B cell (primary cell): ENCODE measurements at regions not wholly inside any gene's neighbourhood (a gene's known extent, or its start where the extent isn't known, plus 50 kb on each side); places are given as distances from the start of the nearest gene placed in this dataset.

Source experiments
- ATAC-seq: fragments of 200-7000 bp; cut with Tn5 transposase; one replicate; pipeline ENCODE4 v1.10.0; 2021; ENCODE audit warnings: low read depth, mild to moderate bottlenecking, moderate number of reproducible peaks, moderate library complexity
- CTCF ChIA-PET: fragments of 350-600 bp; sonication (Branson Sonifier 250); formaldehyde crosslinking; loops from one replicate; lab custom pipeline; 2021; ENCODE audit warnings: antibody characterized with exemption, inconsistent platforms; lab: Charles Lee
- POLR2A ChIA-PET: fragments of 350-600 bp; sonication (Branson Sonifier 250); formaldehyde crosslinking; loops from one replicate; lab custom pipeline; 2021; ENCODE audit warnings: antibody characterized with exemption; lab: Charles Lee
- DNase-seq: peaks from one replicate; pipeline ENCODE4 v3.0.0; 2013
- H2AFZ ChIP-seq: 2 replicates; pipeline ENCODE4 v1.6.1; 2012; ENCODE audit warnings: mild to moderate bottlenecking, low read depth, low read length; ENCODE audit not compliant: insufficient read depth, poor library complexity, severe bottlenecking
- H3K27ac ChIP-seq, 2 donors: 1 replicate in 1 of 2; 2 replicates in 1 of 2; pipeline ENCODE4 v1.5.1; 2012 to 2013; ENCODE audit warnings: low read length in 2 of 2, mild to moderate bottlenecking in 2 of 2, moderate library complexity in 1 of 2
- H3K27me3 ChIP-seq, 4 experiments: fragments of 200-600 bp in 1 of 4; sonication (generic) in 1 of 4; replicated peaks in 1 of 4; 1 replicate in 2 of 4; 2 replicates in 2 of 4; pipeline versions ENCODE4 v1.6.1 to v1.7.0; 2013 to 2016; ENCODE audit warnings: low read length in 3 of 4, mild to moderate bottlenecking in 2 of 4, mixed read lengths in 1 of 4, moderate library complexity in 1 of 4; ENCODE audit not compliant: insufficient read depth in 4 of 4, control insufficient read depth in 3 of 4; ENCODE audit errors: control extremely low read depth in 1 of 4
- H3K36me3 ChIP-seq, 2 experiments: replicated peaks in 1 of 2; 1 replicate in 1 of 2; 2 replicates in 1 of 2; pipeline versions ENCODE4 v1.6.1 to v1.7.1; 2013; ENCODE audit warnings: low read length in 1 of 2; ENCODE audit not compliant: insufficient read depth in 2 of 2, control insufficient read depth in 1 of 2; ENCODE audit errors: control extremely low read depth in 1 of 2, extremely low read depth in 1 of 2
- H3K4me1 ChIP-seq, 2 donors: fragments of 200-600 bp in 1 of 2; sonication (generic) in 1 of 2; 1 replicate in 1 of 2; 2 replicates in 1 of 2; pipeline versions ENCODE4 v1.5.1 to v1.6.1; 2013 to 2017; ENCODE audit warnings: low read length in 2 of 2; ENCODE audit not compliant: control insufficient read depth in 2 of 2, insufficient read depth in 2 of 2
- H3K4me2 ChIP-seq: replicated peaks from 2 replicates; pipeline ENCODE3; 2012; ENCODE audit warnings: mild to moderate bottlenecking, low read depth, low read length; ENCODE audit not compliant: poor library complexity, severe bottlenecking
- H3K4me3 ChIP-seq, 5 experiments: fragments of 200-600 bp in 1 of 5; sonication (generic) in 1 of 5; 1 replicate in 3 of 5; 2 replicates in 2 of 5; pipeline versions ENCODE4 v1.5.1 to v1.7.0; 2011 to 2016; ENCODE audit warnings: low read length in 4 of 5, mild to moderate bottlenecking in 4 of 5, low read depth in 2 of 5, control low read depth in 1 of 5, moderate library complexity in 1 of 5; ENCODE audit not compliant: insufficient read depth in 1 of 5; ENCODE audit errors: control extremely low read depth in 1 of 5, extremely low read depth in 1 of 5
- H3K79me2 ChIP-seq: fragments of 200-600 bp; sonication (generic); one replicate; pipeline ENCODE4 v1.6.0; 2016; ENCODE audit warnings: low read length; ENCODE audit not compliant: control insufficient read depth, insufficient read depth
- H3K9ac ChIP-seq: fragments of 200-600 bp; sonication (generic); 2 replicates; pipeline ENCODE4 v1.6.1; 2017; ENCODE audit warnings: mild to moderate bottlenecking, low read length, moderate library complexity
- H3K9me3 ChIP-seq, 3 donors: one replicate each; pipeline versions ENCODE4 v1.6.1 to v1.7.1; 2013; ENCODE audit warnings: low read length in 2 of 3; ENCODE audit not compliant: control insufficient read depth in 2 of 3, insufficient read depth in 1 of 3; ENCODE audit errors: control extremely low read depth in 1 of 3
- H4K20me1 ChIP-seq: 2 replicates; pipeline ENCODE4 v1.6.0; 2012; ENCODE audit warnings: mild to moderate bottlenecking, low read length; ENCODE audit not compliant: insufficient read depth, control insufficient read depth, poor library complexity, severe bottlenecking
- H3K27ac Mint-ChIP-seq: one replicate; pipeline ENCODE4 v1.8.0; 2021; ENCODE audit warnings: mixed read lengths
- H3K27me3 Mint-ChIP-seq: one replicate; pipeline ENCODE4 v1.8.0; 2021; ENCODE audit warnings: mixed read lengths
- H3K4me1 Mint-ChIP-seq: one replicate; pipeline ENCODE4 v1.8.0; 2021; ENCODE audit warnings: mixed read lengths
- H3K4me3 Mint-ChIP-seq: one replicate; pipeline ENCODE4 v1.8.0; 2021; ENCODE audit warnings: mixed read lengths
- H3K9me3 Mint-ChIP-seq: one replicate; pipeline ENCODE4 v1.8.0; 2022; ENCODE audit warnings: mixed read lengths; ENCODE audit not compliant: insufficient read depth
- CTCF ChIP-seq: fragments of 200-600 bp; IDR thresholded peaks from one replicate; pipeline ENCODE4 v1.8.0; 2022; ENCODE audit warnings: antibody characterized with exemption, mild to moderate bottlenecking
- EZH2 ChIP-seq: IDR thresholded peaks from 2 replicates; pipeline ENCODE4 v1.6.1; 2012; ENCODE audit warnings: borderline replicate concordance, low read depth, mild to moderate bottlenecking, moderate library complexity, low read length; ENCODE audit not compliant: insufficient read depth, poor library complexity, severe bottlenecking
- WGBS: methylation state at CpG from one replicate; pipeline ENCODE4 v1.1.5; 2013; ENCODE audit warnings: missing lambda C conversion rate; ENCODE audit not compliant: insufficient coverage; 5-methylcytosine and 5-hydroxymethylcytosine counted together
- intact Hi-C: fragments of 100-400 bp; cut with micrococcal nuclease; formaldehyde crosslinking; loops from one replicate; pipeline ENCODE4 v1.10.0; 2022

- no peak for TF ChIP-seq CTCF
- no peak for TF ChIP-seq EZH2
- no peaks in the 10 kb centered on the region for H3K36me3 ChIP-seq
- no peak for DNase-seq
- peaks cover 0 to 5% (median 1%) of the 10 kb centered on the region in 4 experiments for H3K27me3 ChIP-seq
- Mint-ChIP-seq H3K4me1 (no peaks in the 10 kb centered on the region), H3K4me3 (no peak overlapping the region), H3K9me3 (peaks cover 2% of the 10 kb centered on the region), H3K27me3 (peaks cover 17% of the 10 kb centered on the region), H3K27ac (no peak overlapping the region)
- no peaks in the 10 kb centered on the region for H4K20me1 ChIP-seq
- H3K79me2 ChIP-seq: no peaks in the 10 kb centered on the region
- no peaks in the 10 kb centered on the region for H3K4me1 ChIP-seq
- no peak overlapping the region for H3K9ac ChIP-seq
- H3K4me3 ChIP-seq: no peak overlapping the region
- no peak overlapping the region for H3K27ac ChIP-seq
- ChIA-PET CTCF (interaction anchor here (0.5 to 0.7 kb wide), 2 partner anchors 137 to 277 kb away, joined by 3 to 7 read pairs; no protein-coding TSS in a partner anchor), POLR2A (no interaction called here)
- H3K9me3 ChIP-seq: peaks cover 0 to 3% (median 0%) of the 10 kb centered on the region in 3 donors
- intact Hi-C loops: no loop called here
- no peak overlapping the region for H2AFZ ChIP-seq
- WGBS: 81% methylated on average over 2 of the region's 3 CpGs
- H3K4me2 ChIP-seq: no peak overlapping the region
- ATAC-seq: no peak
These were observed 73.8 kb upstream of the ELN start for GRCh38 chr7:73954181-73954580.

GRCh38 chr7:73954861-73955260, 73.1 kb upstream of the ELN start:
- POLR2A ChIA-PET: no interaction called here
- ATAC-seq: no peak

More at GRCh38 chr7:73954861-73955260, 73.1 kb upstream of the ELN start:
- peaks cover 0 to 5% (median 1%) of the 10 kb centered on the region in 4 experiments for H3K27me3 ChIP-seq
- no CpG with 5 or more reads among the region's 2 CpGs for WGBS
- Mint-ChIP-seq H3K27me3 (peaks cover 17% of the 10 kb centered on the region), H3K4me3 (no peak overlapping the region), H3K9me3 (no peaks in the 10 kb centered on the region), H3K4me1 (no peaks in the 10 kb centered on the region), H3K27ac (no peak overlapping the region)
- intact Hi-C loops: no loop called here
- peaks cover 0 to 3% (median 0%) of the 10 kb centered on the region in 3 donors for H3K9me3 ChIP-seq
- CTCF ChIA-PET: no interaction called here
- no peak for DNase-seq
- no peaks in the 10 kb centered on the region for H3K4me1 ChIP-seq
- no peaks in the 10 kb centered on the region for H3K79me2 ChIP-seq
- no peak overlapping the region for H3K9ac ChIP-seq
- no peak overlapping the region for H2AFZ ChIP-seq
- H3K27ac ChIP-seq: no peak overlapping the region
- H3K36me3 ChIP-seq: no peaks in the 10 kb centered on the region
- no peak overlapping the region for H3K4me2 ChIP-seq
- H3K4me3 ChIP-seq: no peak overlapping the region
- H4K20me1 ChIP-seq: no peaks in the 10 kb centered on the region
- TF ChIP-seq EZH2 (no peak), CTCF (no peak)
